22Rv1 (cell line): ENCODE measurements at regions not wholly inside any gene's neighbourhood (a gene's known extent, or its start where the extent isn't known, plus 50 kb on each side); places are given as distances from the start of the nearest gene placed in this dataset.

Source experiments
- CTCF ChIP-seq: fragments of 450-650 bp; IDR thresholded peaks from 2 replicates; pipeline ENCODE4 v1.5.1; 2017; ENCODE audit warnings: mild to moderate bottlenecking
- ZFX ChIP-seq: fragments of 450-650 bp; IDR thresholded peaks from 2 replicates; pipeline ENCODE4 v1.6.1; 2017; ENCODE audit warnings: antibody characterized with exemption, borderline replicate concordance

DNA sequence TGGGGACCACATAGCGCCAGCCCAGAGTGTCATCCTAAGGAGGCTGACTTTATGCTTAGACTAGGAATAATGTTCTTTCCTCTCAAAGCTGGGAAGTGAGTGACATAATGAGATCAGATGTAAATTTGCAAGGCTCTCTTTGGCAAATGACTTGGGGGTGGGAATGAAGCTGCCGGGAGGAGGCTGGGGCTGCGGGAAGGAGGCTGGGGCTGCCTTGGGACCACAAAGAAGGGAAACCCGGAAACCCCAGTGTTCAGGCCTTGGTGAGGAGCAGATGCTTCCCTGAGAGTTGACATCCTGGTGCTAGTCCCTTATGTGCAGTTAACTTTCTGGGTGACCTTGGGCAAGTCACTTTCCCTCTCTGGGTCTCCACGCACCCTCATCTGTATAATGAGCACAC, 182.0 kb downstream of the CHST1 start:
- no peak for TF ChIP-seq CTCF
- no peak for TF ChIP-seq ZFX
